SU-DHL-6 (cell line): ENCODE measurements at regions not wholly inside any gene's neighbourhood (a gene's known extent, or its start where the extent isn't known, plus 50 kb on each side); places are given as distances from the start of the nearest gene placed in this dataset.

Experiments
- H2AFZ ChIP-seq: fragments of 200-600 bp; sonication (generic); 2 replicates; pipeline ENCODE4 v1.6.1; 2014; ENCODE audit warnings: low read depth, mild to moderate bottlenecking, moderate library complexity, mixed read lengths, antibody characterized with exemption, low read length; ENCODE audit not compliant: severe bottlenecking
- H3F3A ChIP-seq: fragments of 200-600 bp; shearing (Covaris generic); 2 replicates; pipeline ENCODE4 v1.6.0; 2016; ENCODE audit warnings: antibody characterized with exemption, mild to moderate bottlenecking; ENCODE audit not compliant: insufficient read depth
- H3K27ac ChIP-seq: fragments of 200-600 bp; sonication (generic); 2 replicates; pipeline ENCODE4 v1.5.1; 2016; ENCODE audit warnings: low read depth, mild to moderate bottlenecking, low read length, moderate library complexity, mixed read lengths
- H3K27me3 ChIP-seq: fragments of 200-600 bp; sonication (generic), shearing (Covaris generic); 2 replicates; pipeline ENCODE4 v1.6.0; 2014; ENCODE audit warnings: mild to moderate bottlenecking, low read length
- H3K36me3 ChIP-seq: fragments of 200-600 bp; sonication (generic); 2 replicates; pipeline ENCODE4 v1.6.1; 2014; ENCODE audit warnings: mild to moderate bottlenecking, low read length, mixed read lengths
- H3K4me2 ChIP-seq: fragments of 300-600, 200-600 bp; shearing (Covaris generic), sonication (generic); 2 replicates; pipeline ENCODE4 v1.6.0; 2014; ENCODE audit warnings: low read length, low read depth, mild to moderate bottlenecking; ENCODE audit not compliant: poor library complexity, severe bottlenecking
- H3K4me3 ChIP-seq: fragments of 200-600 bp; sonication (generic); 2 replicates; pipeline ENCODE4 v1.5.1; 2014; ENCODE audit warnings: antibody characterized with exemption, low read length, mild to moderate bottlenecking, mixed read lengths; ENCODE audit not compliant: insufficient read depth, poor library complexity, severe bottlenecking
- H3K79me2 ChIP-seq: fragments of 200-600 bp; sonication (generic); 2 replicates; pipeline ENCODE4 v1.6.1; 2014; ENCODE audit warnings: mild to moderate bottlenecking, low read length, moderate library complexity; ENCODE audit not compliant: insufficient read depth
- H3K9ac ChIP-seq: fragments of 200-600 bp; sonication (generic); 2 replicates; pipeline ENCODE4 v1.7.0; 2014; ENCODE audit warnings: mild to moderate bottlenecking, low read length
- H3K9me2 ChIP-seq: fragments of 200-600 bp; sonication (generic); replicated peaks from 2 replicates; pipeline ENCODE4 v1.6.1; 2014; ENCODE audit warnings: low read length; ENCODE audit not compliant: insufficient read depth
- H3K9me3 ChIP-seq: fragments of 200-600 bp; sonication (generic); 2 replicates; pipeline ENCODE4 v1.6.1; 2014; ENCODE audit warnings: low read length, mixed read lengths; ENCODE audit not compliant: insufficient read depth
- H4K20me1 ChIP-seq: fragments of 200-600 bp; sonication (generic); 2 replicates; pipeline ENCODE4 v1.6.1; 2014; ENCODE audit warnings: low read depth, mild to moderate bottlenecking, antibody characterized with exemption, low read length, moderate library complexity, mixed read lengths
- EZH2phosphoT487 ChIP-seq: fragments of 200-600 bp; sonication (generic), shearing (Covaris generic); conservative IDR thresholded peaks from 2 replicates; pipeline ENCODE4 v1.6.1; 2018; ENCODE audit warnings: mild to moderate bottlenecking, antibody characterized with exemption, low read length, moderate library complexity, mixed read lengths
- TF ChIP-seq, protein P1 (sequence below): fragments of 200-600 bp; sonication (generic); IDR thresholded peaks from one replicate; pipeline ENCODE4 v1.5.1; 2017; ENCODE audit warnings: antibody characterized with exemption, mild to moderate bottlenecking, low read length, moderate library complexity; ENCODE audit not compliant: insufficient read depth, poor library complexity, severe bottlenecking

DNA sequence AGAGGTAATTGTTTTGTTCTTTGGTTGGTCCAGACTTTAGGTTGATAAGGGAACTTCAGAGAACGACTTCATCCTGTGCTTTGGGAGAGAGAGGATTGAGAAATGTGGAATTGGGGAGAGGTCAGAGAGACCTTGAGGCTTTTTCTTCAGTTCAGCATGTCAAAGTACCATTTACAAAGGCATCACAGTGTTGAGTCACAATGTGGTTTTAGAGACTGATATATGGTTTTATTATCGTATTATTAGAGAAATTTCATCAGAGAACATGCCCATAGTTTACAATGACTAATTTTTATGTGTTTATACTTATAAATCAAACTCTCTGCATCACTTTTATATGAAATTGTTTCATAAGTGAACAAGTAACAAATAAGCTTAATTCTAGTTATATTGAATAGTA, 626.6 kb downstream of the DSC3 start:
- Histone ChIP-seq H4K20me1 (no peaks in the 10 kb centered on the region), H3K36me3 (no peaks in the 10 kb centered on the region), H3K9me2 (no peaks in the 10 kb centered on the region), H3K9ac (no peak overlapping the region), H3K27ac (no peak overlapping the region), H2AFZ (no peak overlapping the region), H3K9me3 (no peaks in the 10 kb centered on the region), H3K79me2 (no peaks in the 10 kb centered on the region), H3K4me3 (no peak overlapping the region), H3K27me3 (no peaks in the 10 kb centered on the region), H3F3A (no peaks in the 10 kb centered on the region), H3K4me2 (no peak overlapping the region)
- TF ChIP-seq, protein P1, sequence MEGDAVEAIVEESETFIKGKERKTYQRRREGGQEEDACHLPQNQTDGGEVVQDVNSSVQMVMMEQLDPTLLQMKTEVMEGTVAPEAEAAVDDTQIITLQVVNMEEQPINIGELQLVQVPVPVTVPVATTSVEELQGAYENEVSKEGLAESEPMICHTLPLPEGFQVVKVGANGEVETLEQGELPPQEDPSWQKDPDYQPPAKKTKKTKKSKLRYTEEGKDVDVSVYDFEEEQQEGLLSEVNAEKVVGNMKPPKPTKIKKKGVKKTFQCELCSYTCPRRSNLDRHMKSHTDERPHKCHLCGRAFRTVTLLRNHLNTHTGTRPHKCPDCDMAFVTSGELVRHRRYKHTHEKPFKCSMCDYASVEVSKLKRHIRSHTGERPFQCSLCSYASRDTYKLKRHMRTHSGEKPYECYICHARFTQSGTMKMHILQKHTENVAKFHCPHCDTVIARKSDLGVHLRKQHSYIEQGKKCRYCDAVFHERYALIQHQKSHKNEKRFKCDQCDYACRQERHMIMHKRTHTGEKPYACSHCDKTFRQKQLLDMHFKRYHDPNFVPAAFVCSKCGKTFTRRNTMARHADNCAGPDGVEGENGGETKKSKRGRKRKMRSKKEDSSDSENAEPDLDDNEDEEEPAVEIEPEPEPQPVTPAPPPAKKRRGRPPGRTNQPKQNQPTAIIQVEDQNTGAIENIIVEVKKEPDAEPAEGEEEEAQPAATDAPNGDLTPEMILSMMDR = no peak
- TF ChIP-seq EZH2phosphoT487 = no peak

DNA sequence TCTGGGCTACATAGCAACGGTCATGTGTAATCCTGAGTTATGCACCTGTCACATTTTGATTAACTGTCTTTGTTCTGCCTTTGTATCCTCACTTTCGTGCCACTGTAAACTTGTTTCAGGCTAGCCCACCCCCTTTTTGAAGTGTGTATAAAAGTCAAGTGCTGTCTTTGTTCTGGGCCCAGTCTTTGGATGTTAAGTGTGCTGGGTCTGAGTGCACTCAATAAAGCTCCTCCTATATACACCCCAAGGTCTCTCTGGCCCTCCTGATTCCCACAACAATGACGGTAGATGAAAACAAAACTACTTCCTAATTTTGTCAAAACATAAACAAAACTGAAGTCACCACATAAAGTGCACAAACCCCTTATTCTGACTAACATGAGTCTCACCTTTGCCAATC, 633.4 kb downstream of the DSC3 start:
- no peaks in the 10 kb centered on the region for H3F3A ChIP-seq
- H4K20me1 ChIP-seq = no peaks in the 10 kb centered on the region
- H3K27me3 ChIP-seq = no peaks in the 10 kb centered on the region
- H3K9me3 ChIP-seq = 0 out of 2 replicates have a peak, but pooled peaks cover 7% of the 10 kb centered on the region
- H3K9me2 ChIP-seq = no peaks in the 10 kb centered on the region
- H3K4me3 ChIP-seq = no peak overlapping the region
- no peak overlapping the region for H3K27ac ChIP-seq
- no peak overlapping the region for H3K9ac ChIP-seq
- no peaks in the 10 kb centered on the region for H3K36me3 ChIP-seq
- H3K4me2 ChIP-seq = no peak overlapping the region
- no peak overlapping the region for H2AFZ ChIP-seq
- no peaks in the 10 kb centered on the region for H3K79me2 ChIP-seq
- TF ChIP-seq EZH2phosphoT487 = no peak
- TF ChIP-seq, protein P1 = no peak

DNA sequence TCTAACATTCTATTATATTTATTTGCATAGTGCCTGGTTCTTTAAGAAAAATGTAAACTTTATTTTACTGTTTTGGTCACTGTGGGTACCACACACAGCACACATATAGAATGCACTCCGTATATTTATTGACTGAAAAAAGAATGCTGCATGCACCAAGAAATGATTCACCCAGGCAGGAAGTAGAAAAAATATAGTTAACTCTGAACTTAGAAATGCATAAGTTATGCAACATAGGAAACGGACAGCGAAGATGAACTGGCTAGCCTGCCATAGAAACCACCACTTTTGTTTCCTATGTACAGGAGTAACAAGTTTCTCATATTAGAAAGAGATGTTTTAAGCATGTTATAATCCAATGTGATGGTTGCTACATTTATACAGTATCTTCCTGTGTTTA, 635.8 kb downstream of the DSC3 start:
- no peak for TF ChIP-seq EZH2phosphoT487
- TF ChIP-seq, protein P1 = no peak
- Histone ChIP-seq H3K9ac (no peak overlapping the region), H3K4me3 (no peak overlapping the region), H2AFZ (no peak overlapping the region), H3K27ac (no peak overlapping the region), H3K9me2 (no peaks in the 10 kb centered on the region), H3F3A (no peaks in the 10 kb centered on the region), H4K20me1 (no peaks in the 10 kb centered on the region), H3K79me2 (no peaks in the 10 kb centered on the region), H3K4me2 (no peak overlapping the region), H3K9me3 (0 out of 2 replicates have a peak, but pooled peaks cover 7% of the 10 kb centered on the region), H3K27me3 (no peaks in the 10 kb centered on the region), H3K36me3 (no peaks in the 10 kb centered on the region)
